Tibial artery (tissue), 4 donors: ENCODE measurements at regions not wholly inside any gene's neighbourhood (a gene's known extent, or its start where the extent isn't known, plus 50 kb on each side); places are given as distances from the start of the nearest gene placed in this dataset.

Source experiments
- DNase-seq, 2 donors: peaks; one replicate each; pipeline ENCODE4 v3.0.0-alpha.2; 2019
- H3K27ac ChIP-seq, 2 donors: fragments of 200-600 bp; sonication (generic) in 1 of 2; 1 replicate in 1 of 2; 2 replicates in 1 of 2; pipeline ENCODE4 v1.5.1; 2018 to 2019; ENCODE audit warnings: mild to moderate bottlenecking in 1 of 2
- H3K27me3 ChIP-seq, 2 donors: fragments of 200-600 bp; sonication (generic) in 1 of 2; one replicate each; pipeline versions ENCODE4 v1.5.1 to v1.6.0; 2016 to 2019
- H3K36me3 ChIP-seq, 3 donors: fragments of 200-600 bp; sonication (generic) in 2 of 3; one replicate each; pipeline ENCODE4 v1.5.1; 2016 to 2019; ENCODE audit warnings: mild to moderate bottlenecking in 2 of 3
- H3K4me1 ChIP-seq, 4 donors: fragments of 200-600 bp; sonication (generic) in 2 of 4; 1 replicate in 3 of 4; 2 replicates in 1 of 4; pipeline ENCODE4 v1.5.1; 2016 to 2019
- H3K4me3 ChIP-seq, 2 donors: fragments of 200-600 bp; sonication (generic) in 1 of 2; 1 replicate in 1 of 2; 2 replicates in 1 of 2; pipeline ENCODE4 v1.5.1; 2018 to 2019; ENCODE audit warnings: mild to moderate bottlenecking in 2 of 2
- H3K9me3 ChIP-seq, 3 donors: fragments of 200-600 bp; sonication (generic) in 1 of 3; one replicate each; pipeline ENCODE4 v1.5.1; 2016 to 2019
- CTCF ChIP-seq, 2 experiments: fragments of 200-600 bp in 1 of 2; fragments of 450-650 bp in 1 of 2; IDR thresholded peaks; one replicate each; pipeline ENCODE4 v1.5.1; 2017 to 2019; ENCODE audit warnings: antibody characterized with exemption in 2 of 2, mild to moderate bottlenecking in 1 of 2, moderate library complexity in 1 of 2
- intact Hi-C: fragments of 100-400 bp; cut with DNase I; formaldehyde crosslinking; loops from one replicate; pipeline ENCODE4 v1.15.0; 2023; ENCODE audit warnings: low total_unique reads

GRCh38 chr12:53838978-53839377 lies 87.2 kb upstream of the CISTR start:
- Histone ChIP-seq H3K4me3 (no peak overlapping the region), H3K9me3 (no peaks in the 10 kb centered on the region), H3K27ac (no peak overlapping the region), H3K36me3 (no peaks in the 10 kb centered on the region), H3K4me1 (no peaks in the 10 kb centered on the region), H3K27me3 (peaks cover 0 to 43% of the 10 kb centered on the region in 2 donors)
- intact Hi-C loops = no loop called here
- DNase-seq = no peak
- no peak for TF ChIP-seq CTCF (IDR thresholded peaks at IDR 0.05)

- DNase-seq = no peak
- Histone ChIP-seq H3K4me3 (no peak overlapping the region), H3K27me3 (peaks cover 0 to 43% of the 10 kb centered on the region in 2 donors), H3K4me1 (peaks cover 0 to 4% (median 2%) of the 10 kb centered on the region in 4 donors), H3K9me3 (no peaks in the 10 kb centered on the region), H3K27ac (no peak overlapping the region), H3K36me3 (no peaks in the 10 kb centered on the region)
- intact Hi-C loops = no loop called here
- no peak for TF ChIP-seq CTCF (IDR thresholded peaks at IDR 0.05)
Measured at GRCh38 chr12:53840316-53840715, 88.5 kb upstream of the CISTR start.

- intact Hi-C loops = no loop called here
- peaks cover 0 to 25% of the 10 kb centered on the region in 2 donors for H3K27me3 ChIP-seq
- peaks cover 0 to 11% (median 5%) of the 10 kb centered on the region in 4 donors for H3K4me1 ChIP-seq
- no peak for TF ChIP-seq CTCF (IDR thresholded peaks at IDR 0.05)
- H3K4me3 ChIP-seq = no peak overlapping the region
- no peaks in the 10 kb centered on the region for H3K36me3 ChIP-seq
- DNase-seq = no peak
- no peak overlapping the region for H3K27ac ChIP-seq
- H3K9me3 ChIP-seq = no peaks in the 10 kb centered on the region
Measured at GRCh38 chr12:53842686-53843085, 90.9 kb upstream of the CISTR start.

GRCh38 chr12:53843545-53843944 lies 91.8 kb upstream of the CISTR start:
- intact Hi-C loops = no loop called here
- no peaks in the 10 kb centered on the region for H3K36me3 ChIP-seq
- no peaks in the 10 kb centered on the region for H3K9me3 ChIP-seq
- TF ChIP-seq CTCF (IDR thresholded peaks at IDR 0.05) = no peak
- no peak for DNase-seq
- H3K27me3 ChIP-seq = peaks cover 0 to 22% of the 10 kb centered on the region in 2 donors
- H3K4me1 ChIP-seq = peaks cover 0 to 11% (median 5%) of the 10 kb centered on the region in 4 donors
- no peak overlapping the region for H3K27ac ChIP-seq
- H3K4me3 ChIP-seq = no peak overlapping the region

GRCh38 chr12:53844994-53845844 lies 93.4 kb upstream of the HOXC13 start:
- no peak for TF ChIP-seq CTCF (IDR thresholded peaks at IDR 0.05)
- H3K4me1 ChIP-seq = peaks cover 0 to 11% (median 5%) of the 10 kb centered on the region in 4 donors
- peaks cover 0 to 21% of the 10 kb centered on the region in 2 donors for H3K27me3 ChIP-seq
- H3K27ac ChIP-seq = no peak overlapping the region
- DNase-seq = no peak
- H3K4me3 ChIP-seq = no peak overlapping the region
- intact Hi-C loops = no loop called here
- H3K36me3 ChIP-seq = no peaks in the 10 kb centered on the region
- H3K9me3 ChIP-seq = no peaks in the 10 kb centered on the region
